ENCODE measurements at regions not wholly inside any gene's neighbourhood (a gene's known extent, or its start where the extent isn't known, plus 50 kb on each side); places are given as distances from the start of the nearest gene placed in this dataset.

GRCh38 chr10:130627346-130628045, 491.3 kb downstream of the GLRX3 start:
- in situ Hi-C loops (cut with MboI; ENCODE audit: low pct_unique_long_range_greater_than_20kb, low sequenced_read_pairs, unreplicated experiment): no loop called here
- no peak for DNase-seq (ENCODE audit: low spot score)
- TF ChIP-seq, protein P1, sequence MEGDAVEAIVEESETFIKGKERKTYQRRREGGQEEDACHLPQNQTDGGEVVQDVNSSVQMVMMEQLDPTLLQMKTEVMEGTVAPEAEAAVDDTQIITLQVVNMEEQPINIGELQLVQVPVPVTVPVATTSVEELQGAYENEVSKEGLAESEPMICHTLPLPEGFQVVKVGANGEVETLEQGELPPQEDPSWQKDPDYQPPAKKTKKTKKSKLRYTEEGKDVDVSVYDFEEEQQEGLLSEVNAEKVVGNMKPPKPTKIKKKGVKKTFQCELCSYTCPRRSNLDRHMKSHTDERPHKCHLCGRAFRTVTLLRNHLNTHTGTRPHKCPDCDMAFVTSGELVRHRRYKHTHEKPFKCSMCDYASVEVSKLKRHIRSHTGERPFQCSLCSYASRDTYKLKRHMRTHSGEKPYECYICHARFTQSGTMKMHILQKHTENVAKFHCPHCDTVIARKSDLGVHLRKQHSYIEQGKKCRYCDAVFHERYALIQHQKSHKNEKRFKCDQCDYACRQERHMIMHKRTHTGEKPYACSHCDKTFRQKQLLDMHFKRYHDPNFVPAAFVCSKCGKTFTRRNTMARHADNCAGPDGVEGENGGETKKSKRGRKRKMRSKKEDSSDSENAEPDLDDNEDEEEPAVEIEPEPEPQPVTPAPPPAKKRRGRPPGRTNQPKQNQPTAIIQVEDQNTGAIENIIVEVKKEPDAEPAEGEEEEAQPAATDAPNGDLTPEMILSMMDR (IDR thresholded peaks at IDR 0.05; ENCODE audit: extremely low read depth, insufficient read depth, missing control alignments): no peak

DNA sequence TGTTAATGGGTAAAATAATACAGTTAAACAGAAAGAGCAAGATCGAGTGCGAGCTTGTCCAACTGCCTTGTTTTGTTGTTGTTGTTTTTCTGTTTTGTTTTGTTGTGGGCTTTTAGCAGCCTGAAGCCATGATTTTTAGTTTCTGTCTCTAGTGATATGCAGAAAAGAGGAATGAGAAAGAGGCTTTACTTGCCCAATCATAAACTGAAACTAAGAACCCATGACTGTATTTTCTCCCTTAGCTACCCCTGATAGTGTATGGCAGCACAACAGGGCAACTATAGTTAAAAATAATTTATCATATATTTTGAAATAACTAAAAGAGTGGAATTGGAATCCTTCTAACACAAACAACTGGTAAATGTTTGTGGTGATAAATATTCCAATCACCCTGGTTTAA, 493.9 kb downstream of the GLRX3 start:
- TF ChIP-seq, protein P1 (IDR thresholded peaks at IDR 0.05; ENCODE audit: extremely low read depth, insufficient read depth, missing control alignments): no peak
- DNase-seq (ENCODE audit: low spot score): no peak
- in situ Hi-C loops (cut with MboI; ENCODE audit: low pct_unique_long_range_greater_than_20kb, low sequenced_read_pairs, unreplicated experiment): no loop called here

DNA sequence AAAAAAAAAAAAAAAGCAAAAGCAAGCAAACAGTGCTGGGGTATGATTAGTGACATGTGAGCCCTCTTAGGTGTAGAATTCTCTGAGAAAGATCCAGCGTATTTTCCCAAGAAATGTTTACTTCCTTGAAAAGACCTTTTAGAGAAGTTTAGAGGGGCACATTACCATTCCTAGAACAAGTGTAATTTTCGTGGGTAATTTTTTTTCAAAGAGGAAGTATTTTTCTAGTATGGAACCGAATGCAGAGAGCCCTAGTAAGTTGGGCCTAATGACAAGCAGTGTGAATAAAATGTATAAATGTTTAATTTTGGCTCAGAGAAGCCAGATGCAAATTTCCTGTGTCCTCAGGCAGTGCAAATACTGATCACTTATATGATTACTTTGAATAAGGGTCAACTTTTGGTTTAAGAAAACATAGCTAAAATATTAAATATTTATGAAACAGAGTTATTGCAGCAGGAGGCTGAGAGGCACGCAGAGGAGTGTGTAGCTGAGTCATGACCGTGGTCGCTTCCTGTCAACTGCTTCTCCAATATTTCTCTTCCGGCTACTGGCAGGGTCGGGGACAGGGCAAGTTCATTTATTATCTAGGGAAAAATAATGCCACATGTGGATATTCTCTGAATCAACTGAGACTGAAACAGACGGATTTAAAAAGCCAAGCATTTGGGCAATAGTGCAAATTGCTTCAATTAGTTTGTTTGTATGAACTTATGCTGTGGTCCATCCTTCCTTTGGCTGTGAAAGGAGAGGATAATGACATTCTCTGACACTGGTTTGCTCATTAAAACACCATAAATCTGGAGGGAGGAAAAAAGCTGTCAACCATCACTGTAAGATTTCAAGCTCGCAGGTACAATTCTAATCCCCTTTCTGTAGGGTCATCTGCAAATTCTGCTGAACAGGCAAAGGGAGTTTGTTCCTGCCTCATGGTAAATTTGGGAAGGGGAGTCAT, 495.2 kb downstream of the GLRX3 start:
- no peak for DNase-seq (ENCODE audit: low spot score)
- in situ Hi-C loops (cut with MboI; ENCODE audit: low pct_unique_long_range_greater_than_20kb, low sequenced_read_pairs, unreplicated experiment): no loop called here

DNA sequence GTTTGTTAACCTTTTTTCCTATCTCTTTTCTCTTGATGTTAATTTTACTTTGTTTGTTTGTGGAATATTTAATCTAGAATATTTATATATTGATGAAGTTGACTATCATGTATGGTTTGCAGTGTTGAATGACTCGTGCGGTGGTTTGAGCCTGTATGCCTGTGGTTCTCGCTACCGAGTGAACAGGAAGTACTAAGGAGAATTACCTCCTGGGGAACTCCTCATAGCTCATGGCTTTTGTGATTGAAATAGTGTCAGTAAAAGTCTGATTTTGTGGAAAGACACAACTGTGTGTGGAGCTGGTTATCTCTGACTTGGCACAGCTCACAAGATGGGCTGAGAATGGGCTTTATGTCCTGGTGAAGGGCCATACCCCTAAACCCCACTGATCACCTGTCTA, 498.6 kb downstream of the GLRX3 start:
- DNase-seq (ENCODE audit: low spot score): no peak
- in situ Hi-C loops (cut with MboI; ENCODE audit: low pct_unique_long_range_greater_than_20kb, low sequenced_read_pairs, unreplicated experiment): no loop called here
- TF ChIP-seq, protein P1 (IDR thresholded peaks at IDR 0.05; ENCODE audit: extremely low read depth, insufficient read depth, missing control alignments): no peak

More for the DNA sequence above, 495.2 kb downstream of the GLRX3 start:
- TF ChIP-seq, protein P1 (IDR thresholded peaks at IDR 0.05; ENCODE audit: extremely low read depth, insufficient read depth, missing control alignments): no peak

DNA sequence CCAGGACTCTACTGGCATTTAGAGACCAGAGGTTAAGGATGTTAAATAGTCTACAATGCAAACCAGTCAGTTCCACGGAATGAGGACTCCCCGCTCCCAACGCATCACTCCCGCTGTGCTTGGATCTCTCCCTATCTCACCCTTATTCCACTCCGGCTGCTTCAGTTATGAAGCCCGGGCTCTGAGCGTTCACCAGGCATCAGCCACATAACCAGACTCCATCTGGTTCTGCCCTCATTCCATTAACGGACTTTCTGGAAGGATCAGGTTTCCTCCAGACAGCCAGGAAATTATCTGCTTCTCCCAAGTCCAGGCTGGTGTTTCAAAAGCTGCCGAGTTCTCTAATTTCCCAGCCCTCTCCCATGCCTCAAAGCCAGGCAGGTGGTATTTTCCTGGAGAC, 499.3 kb downstream of the GLRX3 start:
- TF ChIP-seq, protein P1 (IDR thresholded peaks at IDR 0.05; ENCODE audit: extremely low read depth, insufficient read depth, missing control alignments): no peak
- DNase-seq (ENCODE audit: low spot score): no peak
- in situ Hi-C loops (cut with MboI; ENCODE audit: low pct_unique_long_range_greater_than_20kb, low sequenced_read_pairs, unreplicated experiment): no loop called here

- in situ Hi-C loops (cut with MboI; ENCODE audit: low pct_unique_long_range_greater_than_20kb, low sequenced_read_pairs, unreplicated experiment): no loop called here
- DNase-seq (ENCODE audit: low spot score): no peak
- TF ChIP-seq, protein P1 (IDR thresholded peaks at IDR 0.05; ENCODE audit: extremely low read depth, insufficient read depth, missing control alignments): no peak
These were observed 500.2 kb downstream of the GLRX3 start for GRCh38 chr10:130636313-130636930.
